GM23338 (cell line): ENCODE measurements at regions not wholly inside any gene's neighbourhood (a gene's known extent, or its start where the extent isn't known, plus 50 kb on each side); places are given as distances from the start of the nearest gene placed in this dataset.

Source experiments
- ATAC-seq: fragments of 200-7000 bp; cut with Tn5 transposase; 3 replicates; pipeline ENCODE4 v1.9.1; 2020
- DNase-seq: peaks from one replicate; pipeline ENCODE4 v3.0.0-alpha.2; 2015; ENCODE audit warnings: low spot score
- H2AFZ ChIP-seq: fragments of 200-600 bp; sonication (generic); 2 replicates; pipeline ENCODE4 v1.8.0; 2016; ENCODE audit warnings: antibody characterized with exemption, mild to moderate bottlenecking, moderate library complexity
- H3F3A ChIP-seq: fragments of 200-600 bp; sonication (generic); replicated peaks from 2 replicates; pipeline ENCODE4 v1.8.0; 2017; ENCODE audit warnings: antibody characterized with exemption, mixed run types, low read depth
- H3K27ac ChIP-seq: fragments of 200-600 bp; sonication (generic); 2 replicates; pipeline ENCODE4 v1.6.1; 2016; ENCODE audit warnings: low read depth
- H3K27me3 ChIP-seq: fragments of 200-600 bp; sonication (generic); 2 replicates; pipeline ENCODE4 v1.8.0; 2016; ENCODE audit warnings: mild to moderate bottlenecking, mixed run types, moderate library complexity; ENCODE audit not compliant: insufficient read depth
- H3K36me3 ChIP-seq: fragments of 200-600 bp; sonication (generic); 2 replicates; pipeline ENCODE4 v1.8.0; 2016; ENCODE audit warnings: mild to moderate bottlenecking; ENCODE audit not compliant: insufficient read depth
- H3K4me1 ChIP-seq: fragments of 200-600 bp; sonication (generic); 2 replicates; pipeline ENCODE4 v1.8.0; 2016; ENCODE audit warnings: mild to moderate bottlenecking, moderate library complexity; ENCODE audit not compliant: insufficient read depth
- H3K4me2 ChIP-seq: fragments of 200-600 bp; sonication (generic); 2 replicates; pipeline ENCODE4 v1.7.1; 2017; ENCODE audit warnings: mixed run types
- H3K4me3 ChIP-seq: fragments of 200-600 bp; sonication (generic); 2 replicates; pipeline ENCODE4 v1.6.1; 2016; ENCODE audit warnings: mixed run types
- H3K79me2 ChIP-seq: fragments of 200-600 bp; sonication (generic); replicated peaks from 2 replicates; pipeline ENCODE4 v1.8.0; 2017; ENCODE audit warnings: mild to moderate bottlenecking; ENCODE audit not compliant: insufficient read depth
- H3K9me2 ChIP-seq: fragments of 200-600 bp; sonication (generic); 2 replicates; pipeline ENCODE4 v1.8.0; 2017; ENCODE audit not compliant: insufficient read depth
- H4K20me1 ChIP-seq: fragments of 200-600 bp; sonication (generic); replicated peaks from 2 replicates; pipeline ENCODE4 v1.8.0; 2017; ENCODE audit warnings: mild to moderate bottlenecking; ENCODE audit not compliant: insufficient read depth
- H3K27ac Mint-ChIP-seq: 2 replicates; pipeline ENCODE4 v1.8.0; 2020; ENCODE audit warnings: inconsistent platforms, mild to moderate bottlenecking, moderate library complexity, mixed read lengths
- H3K27me3 Mint-ChIP-seq: 3 replicates; pipeline ENCODE4 v1.8.0; 2022; ENCODE audit warnings: low read depth, mild to moderate bottlenecking, moderate library complexity, mixed read lengths, inconsistent platforms; ENCODE audit not compliant: insufficient read depth, poor library complexity
- H3K36me3 Mint-ChIP-seq: 3 replicates; pipeline ENCODE4 v1.8.0; 2021; ENCODE audit warnings: low read depth, mild to moderate bottlenecking, inconsistent platforms, moderate library complexity, mixed read lengths
- H3K4me1 Mint-ChIP-seq: 3 replicates; pipeline ENCODE4 v1.8.0; 2020; ENCODE audit warnings: mild to moderate bottlenecking, inconsistent platforms, mixed read lengths
- H3K4me3 Mint-ChIP-seq: 3 replicates; pipeline ENCODE4 v1.8.0; 2021; ENCODE audit warnings: moderate library complexity, mild to moderate bottlenecking, inconsistent platforms, mixed read lengths
- H3K9me3 Mint-ChIP-seq: 3 replicates; pipeline ENCODE4 v1.8.0; 2020; ENCODE audit warnings: moderate library complexity, mild to moderate bottlenecking, inconsistent platforms, mixed read lengths
- CREB1 ChIP-seq: fragments of 250-450 bp; sonication (Bioruptor Pico); IDR thresholded peaks from 2 replicates; pipeline ENCODE4 v1.5.0; 2020; ENCODE audit warnings: low read depth, mild to moderate bottlenecking, moderate library complexity
- EZH2 ChIP-seq: fragments of 200-600 bp; sonication (generic); IDR thresholded peaks from one replicate; pipeline ENCODE4 v1.8.0; 2017; ENCODE audit warnings: antibody characterized with exemption, mild to moderate bottlenecking, low read depth; ENCODE audit not compliant: unreplicated experiment
- EZH2phosphoT487 ChIP-seq: fragments of 200-600 bp; sonication (generic); IDR thresholded peaks from one replicate; pipeline ENCODE4 v1.8.1; 2018; ENCODE audit warnings: antibody characterized with exemption; ENCODE audit not compliant: unreplicated experiment
- JUNB ChIP-seq: IDR thresholded peaks from one replicate; pipeline ENCODE4 v1.6.1; 2016; ENCODE audit warnings: antibody characterized with exemption; ENCODE audit not compliant: unreplicated experiment
- NANOG ChIP-seq: IDR thresholded peaks from 2 replicates; pipeline ENCODE4 v1.6.1; 2016; ENCODE audit warnings: antibody characterized with exemption, borderline replicate concordance
- STAT1 ChIP-seq: IDR thresholded peaks from one replicate; pipeline ENCODE4 v1.6.1; 2016; ENCODE audit warnings: antibody characterized with exemption; ENCODE audit not compliant: unreplicated experiment
- ZNF114 ChIP-seq: fragments of 250-450 bp; sonication (Bioruptor Pico); IDR thresholded peaks from 2 replicates; pipeline ENCODE4 v1.5.0; 2020; ENCODE audit warnings: mild to moderate bottlenecking, moderate library complexity
- ZNF331 ChIP-seq: fragments of 250-450 bp; sonication (Bioruptor Pico); IDR thresholded peaks from 2 replicates; pipeline ENCODE4 v1.5.0; 2020; ENCODE audit warnings: low read depth, mild to moderate bottlenecking, moderate library complexity
- TF ChIP-seq, protein P1 (sequence below): fragments of 250-450 bp; sonication (Bioruptor Pico); IDR thresholded peaks from 2 replicates; pipeline ENCODE4 v1.5.0; 2020; ENCODE audit warnings: mild to moderate bottlenecking, moderate library complexity
- TF ChIP-seq, protein P2 (sequence below): IDR thresholded peaks from one replicate; pipeline ENCODE4 v1.6.1; 2018; ENCODE audit warnings: antibody characterized with exemption; ENCODE audit not compliant: unreplicated experiment
- TF ChIP-seq, protein P3 (sequence below): IDR thresholded peaks from 2 replicates; pipeline ENCODE4 v1.6.1; 2016; ENCODE audit warnings: antibody characterized with exemption
- TF ChIP-seq, protein P4 (sequence below), 2 experiments: fragments of 200-600 bp in 1 of 2; sonication (generic) in 1 of 2; conservative IDR thresholded peaks; 2 replicates each; pipeline versions ENCODE4 v1.5.1 to v1.6.1; 2016 to 2017; ENCODE audit warnings: antibody characterized with exemption in 2 of 2, low read depth in 2 of 2, mild to moderate bottlenecking in 2 of 2, moderate library complexity in 1 of 2

DNA sequence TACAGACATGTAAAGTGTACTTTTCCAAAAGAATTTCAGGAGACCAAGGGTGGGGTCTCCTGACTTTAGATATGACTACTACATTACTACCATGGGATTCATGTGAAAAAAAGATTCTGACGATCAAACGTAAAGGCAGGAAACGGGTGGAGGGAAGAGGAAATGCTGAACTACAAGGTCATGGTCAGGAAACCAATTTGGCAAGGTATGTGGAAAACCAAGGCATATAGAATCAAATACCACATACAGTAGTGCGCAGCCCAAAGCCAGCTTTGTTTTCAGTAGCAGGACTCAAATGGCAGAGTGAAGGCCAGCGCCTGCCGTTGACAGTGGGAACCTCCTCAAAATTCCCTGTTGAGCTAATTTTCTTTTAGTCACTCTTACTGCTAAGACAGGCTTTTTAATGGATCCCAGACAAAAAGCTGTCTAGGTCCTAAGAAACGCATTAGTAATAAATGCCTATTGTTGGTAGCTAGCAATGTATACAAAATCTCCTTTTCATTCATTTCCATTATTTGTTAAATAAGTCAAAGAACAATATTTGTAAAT, 57.6 kb upstream of the SERTAD2 start (continued):
- TF ChIP-seq, protein P1, sequence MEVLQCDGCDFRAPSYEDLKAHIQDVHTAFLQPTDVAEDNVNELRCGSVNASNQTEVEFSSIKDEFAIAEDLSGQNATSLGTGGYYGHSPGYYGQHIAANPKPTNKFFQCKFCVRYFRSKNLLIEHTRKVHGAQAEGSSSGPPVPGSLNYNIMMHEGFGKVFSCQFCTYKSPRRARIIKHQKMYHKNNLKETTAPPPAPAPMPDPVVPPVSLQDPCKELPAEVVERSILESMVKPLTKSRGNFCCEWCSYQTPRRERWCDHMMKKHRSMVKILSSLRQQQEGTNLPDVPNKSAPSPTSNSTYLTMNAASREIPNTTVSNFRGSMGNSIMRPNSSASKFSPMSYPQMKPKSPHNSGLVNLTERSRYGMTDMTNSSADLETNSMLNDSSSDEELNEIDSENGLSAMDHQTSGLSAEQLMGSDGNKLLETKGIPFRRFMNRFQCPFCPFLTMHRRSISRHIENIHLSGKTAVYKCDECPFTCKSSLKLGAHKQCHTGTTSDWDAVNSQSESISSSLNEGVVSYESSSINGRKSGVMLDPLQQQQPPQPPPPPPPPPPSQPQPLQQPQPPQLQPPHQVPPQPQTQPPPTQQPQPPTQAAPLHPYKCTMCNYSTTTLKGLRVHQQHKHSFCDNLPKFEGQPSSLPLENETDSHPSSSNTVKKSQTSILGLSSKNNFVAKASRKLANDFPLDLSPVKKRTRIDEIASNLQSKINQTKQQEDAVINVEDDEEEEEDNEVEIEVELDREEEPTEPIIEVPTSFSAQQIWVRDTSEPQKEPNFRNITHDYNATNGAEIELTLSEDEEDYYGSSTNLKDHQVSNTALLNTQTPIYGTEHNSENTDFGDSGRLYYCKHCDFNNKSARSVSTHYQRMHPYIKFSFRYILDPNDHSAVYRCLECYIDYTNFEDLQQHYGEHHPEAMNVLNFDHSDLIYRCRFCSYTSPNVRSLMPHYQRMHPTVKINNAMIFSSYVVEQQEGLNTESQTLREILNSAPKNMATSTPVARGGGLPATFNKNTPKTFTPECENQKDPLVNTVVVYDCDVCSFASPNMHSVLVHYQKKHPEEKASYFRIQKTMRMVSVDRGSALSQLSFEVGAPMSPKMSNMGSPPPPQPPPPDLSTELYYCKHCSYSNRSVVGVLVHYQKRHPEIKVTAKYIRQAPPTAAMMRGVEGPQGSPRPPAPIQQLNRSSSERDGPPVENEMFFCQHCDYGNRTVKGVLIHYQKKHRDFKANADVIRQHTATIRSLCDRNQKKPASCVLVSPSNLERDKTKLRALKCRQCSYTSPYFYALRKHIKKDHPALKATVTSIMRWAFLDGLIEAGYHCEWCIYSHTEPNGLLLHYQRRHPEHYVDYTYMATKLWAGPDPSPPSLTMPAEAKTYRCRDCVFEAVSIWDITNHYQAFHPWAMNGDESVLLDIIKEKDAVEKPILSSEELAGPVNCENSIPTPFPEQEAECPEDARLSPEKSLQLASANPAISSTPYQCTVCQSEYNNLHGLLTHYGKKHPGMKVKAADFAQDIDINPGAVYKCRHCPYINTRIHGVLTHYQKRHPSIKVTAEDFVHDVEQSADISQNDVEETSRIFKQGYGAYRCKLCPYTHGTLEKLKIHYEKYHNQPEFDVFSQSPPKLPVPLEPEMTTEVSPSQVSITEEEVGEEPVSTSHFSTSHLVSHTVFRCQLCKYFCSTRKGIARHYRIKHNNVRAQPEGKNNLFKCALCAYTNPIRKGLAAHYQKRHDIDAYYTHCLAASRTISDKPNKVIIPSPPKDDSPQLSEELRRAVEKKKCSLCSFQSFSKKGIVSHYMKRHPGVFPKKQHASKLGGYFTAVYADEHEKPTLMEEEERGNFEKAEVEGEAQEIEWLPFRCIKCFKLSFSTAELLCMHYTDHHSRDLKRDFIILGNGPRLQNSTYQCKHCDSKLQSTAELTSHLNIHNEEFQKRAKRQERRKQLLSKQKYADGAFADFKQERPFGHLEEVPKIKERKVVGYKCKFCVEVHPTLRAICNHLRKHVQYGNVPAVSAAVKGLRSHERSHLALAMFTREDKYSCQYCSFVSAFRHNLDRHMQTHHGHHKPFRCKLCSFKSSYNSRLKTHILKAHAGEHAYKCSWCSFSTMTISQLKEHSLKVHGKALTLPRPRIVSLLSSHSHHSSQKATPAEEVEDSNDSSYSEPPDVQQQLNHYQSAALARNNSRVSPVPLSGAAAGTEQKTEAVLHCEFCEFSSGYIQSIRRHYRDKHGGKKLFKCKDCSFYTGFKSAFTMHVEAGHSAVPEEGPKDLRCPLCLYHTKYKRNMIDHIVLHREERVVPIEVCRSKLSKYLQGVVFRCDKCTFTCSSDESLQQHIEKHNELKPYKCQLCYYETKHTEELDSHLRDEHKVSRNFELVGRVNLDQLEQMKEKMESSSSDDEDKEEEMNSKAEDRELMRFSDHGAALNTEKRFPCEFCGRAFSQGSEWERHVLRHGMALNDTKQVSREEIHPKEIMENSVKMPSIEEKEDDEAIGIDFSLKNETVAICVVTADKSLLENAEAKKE, result no peak
- TF ChIP-seq STAT1, result no peak

DNA sequence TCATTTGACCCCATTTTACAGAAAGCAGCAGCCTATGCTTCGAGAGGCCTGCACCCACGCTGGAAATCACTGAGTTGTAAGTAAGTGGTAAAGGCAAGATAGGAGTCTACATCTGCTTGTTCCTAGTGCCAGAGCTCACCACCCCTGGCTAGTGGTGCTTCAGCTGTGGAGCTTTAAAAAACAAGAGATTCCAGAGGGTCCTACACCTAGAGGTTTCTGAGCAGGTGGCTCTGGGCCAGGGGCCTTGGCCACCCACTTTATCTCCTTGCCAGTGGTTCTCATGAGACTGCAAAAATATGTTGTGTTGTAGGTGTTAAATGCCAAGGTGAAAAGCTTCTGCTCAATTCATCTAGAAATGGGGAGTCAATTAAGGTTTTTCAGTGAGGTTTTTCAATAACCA, 60.0 kb upstream of the SERTAD2 start:
- no peak for DNase-seq
- H3K36me3 Mint-ChIP-seq, result no peaks in the 10 kb centered on the region
- peaks cover 5% of the 10 kb centered on the region; the same call in 2 of the 3 replicates for H3K4me1 Mint-ChIP-seq
- Histone ChIP-seq H3K27me3 (no peaks in the 10 kb centered on the region), H3K79me2 (no peaks in the 10 kb centered on the region), H3K9me2 (no peaks in the 10 kb centered on the region), H3K4me1 (peaks cover 5% of the 10 kb centered on the region; the same call in 1 of the 2 replicates), H2AFZ (no peak overlapping the region), H3F3A (no peaks in the 10 kb centered on the region), H3K4me2 (no peak overlapping the region), H4K20me1 (no peaks in the 10 kb centered on the region), H3K4me3 (no peak overlapping the region), H3K36me3 (no peaks in the 10 kb centered on the region), H3K27ac (no peak overlapping the region)
- no peaks in the 10 kb centered on the region for H3K27me3 Mint-ChIP-seq
- no peak overlapping the region for H3K27ac Mint-ChIP-seq
- ATAC-seq, result no peak
- no peak overlapping the region for H3K4me3 Mint-ChIP-seq
- H3K9me3 Mint-ChIP-seq, result no peaks in the 10 kb centered on the region
- TF ChIP-seq CREB1 (CRISPR knock-in tag), result no peak
- TF ChIP-seq ZNF114 (CRISPR knock-in tag), result no peak
- no peak for TF ChIP-seq STAT1
- no peak for TF ChIP-seq EZH2
- no peak for TF ChIP-seq ZNF331
- no peak for TF ChIP-seq EZH2phosphoT487
- TF ChIP-seq, protein P2, sequence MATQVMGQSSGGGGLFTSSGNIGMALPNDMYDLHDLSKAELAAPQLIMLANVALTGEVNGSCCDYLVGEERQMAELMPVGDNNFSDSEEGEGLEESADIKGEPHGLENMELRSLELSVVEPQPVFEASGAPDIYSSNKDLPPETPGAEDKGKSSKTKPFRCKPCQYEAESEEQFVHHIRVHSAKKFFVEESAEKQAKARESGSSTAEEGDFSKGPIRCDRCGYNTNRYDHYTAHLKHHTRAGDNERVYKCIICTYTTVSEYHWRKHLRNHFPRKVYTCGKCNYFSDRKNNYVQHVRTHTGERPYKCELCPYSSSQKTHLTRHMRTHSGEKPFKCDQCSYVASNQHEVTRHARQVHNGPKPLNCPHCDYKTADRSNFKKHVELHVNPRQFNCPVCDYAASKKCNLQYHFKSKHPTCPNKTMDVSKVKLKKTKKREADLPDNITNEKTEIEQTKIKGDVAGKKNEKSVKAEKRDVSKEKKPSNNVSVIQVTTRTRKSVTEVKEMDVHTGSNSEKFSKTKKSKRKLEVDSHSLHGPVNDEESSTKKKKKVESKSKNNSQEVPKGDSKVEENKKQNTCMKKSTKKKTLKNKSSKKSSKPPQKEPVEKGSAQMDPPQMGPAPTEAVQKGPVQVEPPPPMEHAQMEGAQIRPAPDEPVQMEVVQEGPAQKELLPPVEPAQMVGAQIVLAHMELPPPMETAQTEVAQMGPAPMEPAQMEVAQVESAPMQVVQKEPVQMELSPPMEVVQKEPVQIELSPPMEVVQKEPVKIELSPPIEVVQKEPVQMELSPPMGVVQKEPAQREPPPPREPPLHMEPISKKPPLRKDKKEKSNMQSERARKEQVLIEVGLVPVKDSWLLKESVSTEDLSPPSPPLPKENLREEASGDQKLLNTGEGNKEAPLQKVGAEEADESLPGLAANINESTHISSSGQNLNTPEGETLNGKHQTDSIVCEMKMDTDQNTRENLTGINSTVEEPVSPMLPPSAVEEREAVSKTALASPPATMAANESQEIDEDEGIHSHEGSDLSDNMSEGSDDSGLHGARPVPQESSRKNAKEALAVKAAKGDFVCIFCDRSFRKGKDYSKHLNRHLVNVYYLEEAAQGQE, result no peak
- TF ChIP-seq, protein P3, sequence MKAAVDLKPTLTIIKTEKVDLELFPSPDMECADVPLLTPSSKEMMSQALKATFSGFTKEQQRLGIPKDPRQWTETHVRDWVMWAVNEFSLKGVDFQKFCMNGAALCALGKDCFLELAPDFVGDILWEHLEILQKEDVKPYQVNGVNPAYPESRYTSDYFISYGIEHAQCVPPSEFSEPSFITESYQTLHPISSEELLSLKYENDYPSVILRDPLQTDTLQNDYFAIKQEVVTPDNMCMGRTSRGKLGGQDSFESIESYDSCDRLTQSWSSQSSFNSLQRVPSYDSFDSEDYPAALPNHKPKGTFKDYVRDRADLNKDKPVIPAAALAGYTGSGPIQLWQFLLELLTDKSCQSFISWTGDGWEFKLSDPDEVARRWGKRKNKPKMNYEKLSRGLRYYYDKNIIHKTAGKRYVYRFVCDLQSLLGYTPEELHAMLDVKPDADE, result no peak
- no peak for TF ChIP-seq JUNB
- TF ChIP-seq, protein P4, sequence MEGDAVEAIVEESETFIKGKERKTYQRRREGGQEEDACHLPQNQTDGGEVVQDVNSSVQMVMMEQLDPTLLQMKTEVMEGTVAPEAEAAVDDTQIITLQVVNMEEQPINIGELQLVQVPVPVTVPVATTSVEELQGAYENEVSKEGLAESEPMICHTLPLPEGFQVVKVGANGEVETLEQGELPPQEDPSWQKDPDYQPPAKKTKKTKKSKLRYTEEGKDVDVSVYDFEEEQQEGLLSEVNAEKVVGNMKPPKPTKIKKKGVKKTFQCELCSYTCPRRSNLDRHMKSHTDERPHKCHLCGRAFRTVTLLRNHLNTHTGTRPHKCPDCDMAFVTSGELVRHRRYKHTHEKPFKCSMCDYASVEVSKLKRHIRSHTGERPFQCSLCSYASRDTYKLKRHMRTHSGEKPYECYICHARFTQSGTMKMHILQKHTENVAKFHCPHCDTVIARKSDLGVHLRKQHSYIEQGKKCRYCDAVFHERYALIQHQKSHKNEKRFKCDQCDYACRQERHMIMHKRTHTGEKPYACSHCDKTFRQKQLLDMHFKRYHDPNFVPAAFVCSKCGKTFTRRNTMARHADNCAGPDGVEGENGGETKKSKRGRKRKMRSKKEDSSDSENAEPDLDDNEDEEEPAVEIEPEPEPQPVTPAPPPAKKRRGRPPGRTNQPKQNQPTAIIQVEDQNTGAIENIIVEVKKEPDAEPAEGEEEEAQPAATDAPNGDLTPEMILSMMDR (conservative IDR thresholded peaks at IDR 0.05; ENCODE audit: low read depth in 2 of 2), result no peak
- no peak for TF ChIP-seq NANOG
